ENCODE measurements at regions not wholly inside any gene's neighbourhood (a gene's known extent, or its start where the extent isn't known, plus 50 kb on each side); places are given as distances from the start of the nearest gene placed in this dataset.
"Not testable (repeated sequence)": the region's sequence is repeated elsewhere in the genome, so short reads cannot be mapped to it uniquely, and the experiment has no call there.

- not testable (repeated sequence) for DNase-seq
Observed at GRCh38 chr7:149995369-149996026, 121.7 kb downstream of the ATP6V0E2 start.

GRCh38 chr7:150000780-150001599 lies 127.2 kb downstream of the ATP6V0E2 start:
- DNase-seq, result not testable (repeated sequence)

DNA sequence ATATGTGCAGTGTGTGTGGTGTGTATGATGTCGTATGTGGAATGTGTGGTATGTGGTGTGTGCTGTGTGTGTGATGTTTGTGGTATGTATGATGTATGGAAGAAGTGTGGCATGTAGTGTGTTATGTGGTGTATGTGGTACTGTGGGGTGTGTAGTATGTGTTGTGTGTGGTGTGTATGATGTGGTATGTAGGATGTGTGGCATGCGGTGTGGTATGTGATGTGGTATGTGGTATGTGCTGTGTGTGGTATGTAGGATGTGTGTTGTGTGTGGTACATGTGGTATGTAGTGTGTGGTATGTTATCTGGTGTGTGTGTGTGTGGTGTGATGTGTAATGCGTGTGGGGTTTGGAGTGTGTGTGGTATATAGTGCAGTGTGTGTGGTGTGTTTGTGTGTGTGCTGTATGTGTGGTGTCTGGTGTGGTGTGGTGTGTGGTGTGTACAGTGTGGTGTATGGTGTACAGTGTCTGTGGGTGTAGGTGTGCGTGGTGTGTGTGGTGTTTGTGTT lies 129.6 kb downstream of the ATP6V0E2 start:
- DNase-seq, result no peak

GRCh38 chr7:150003973-150004372 lies 130.2 kb downstream of the ATP6V0E2 start:
- not testable (repeated sequence) for DNase-seq

DNA sequence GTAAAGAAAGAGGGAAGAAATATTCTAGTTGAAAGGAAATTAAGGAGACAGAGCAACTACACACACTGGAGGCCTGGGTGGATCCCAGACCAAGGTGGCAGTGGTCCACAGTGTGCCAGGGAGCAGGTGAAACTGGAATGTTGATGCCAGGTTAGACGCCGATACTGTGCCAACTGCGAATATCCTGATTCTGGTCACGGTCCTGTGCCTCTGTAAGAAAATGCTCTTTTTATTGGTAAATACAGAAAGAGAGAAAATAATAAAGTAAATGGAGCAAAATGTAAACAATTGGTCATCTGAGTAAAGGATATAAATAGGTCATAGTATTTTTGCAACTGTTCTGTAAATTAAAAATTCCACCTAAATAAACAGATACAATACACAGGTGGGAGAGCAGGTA lies 131.1 kb downstream of the ATP6V0E2 start:
- DNase-seq, result not testable (repeated sequence)

- not testable (repeated sequence) for DNase-seq
Observed at GRCh38 chr7:150009620-150010303, 136.0 kb downstream of the ATP6V0E2 start.

- not testable (repeated sequence) for DNase-seq
Observed at GRCh38 chr7:150016651-150017189, 143.0 kb downstream of the ATP6V0E2 start.

GRCh38 chr7:150020210-150020609 lies 146.4 kb downstream of the ATP6V0E2 start:
- DNase-seq, result not testable (repeated sequence)

DNA sequence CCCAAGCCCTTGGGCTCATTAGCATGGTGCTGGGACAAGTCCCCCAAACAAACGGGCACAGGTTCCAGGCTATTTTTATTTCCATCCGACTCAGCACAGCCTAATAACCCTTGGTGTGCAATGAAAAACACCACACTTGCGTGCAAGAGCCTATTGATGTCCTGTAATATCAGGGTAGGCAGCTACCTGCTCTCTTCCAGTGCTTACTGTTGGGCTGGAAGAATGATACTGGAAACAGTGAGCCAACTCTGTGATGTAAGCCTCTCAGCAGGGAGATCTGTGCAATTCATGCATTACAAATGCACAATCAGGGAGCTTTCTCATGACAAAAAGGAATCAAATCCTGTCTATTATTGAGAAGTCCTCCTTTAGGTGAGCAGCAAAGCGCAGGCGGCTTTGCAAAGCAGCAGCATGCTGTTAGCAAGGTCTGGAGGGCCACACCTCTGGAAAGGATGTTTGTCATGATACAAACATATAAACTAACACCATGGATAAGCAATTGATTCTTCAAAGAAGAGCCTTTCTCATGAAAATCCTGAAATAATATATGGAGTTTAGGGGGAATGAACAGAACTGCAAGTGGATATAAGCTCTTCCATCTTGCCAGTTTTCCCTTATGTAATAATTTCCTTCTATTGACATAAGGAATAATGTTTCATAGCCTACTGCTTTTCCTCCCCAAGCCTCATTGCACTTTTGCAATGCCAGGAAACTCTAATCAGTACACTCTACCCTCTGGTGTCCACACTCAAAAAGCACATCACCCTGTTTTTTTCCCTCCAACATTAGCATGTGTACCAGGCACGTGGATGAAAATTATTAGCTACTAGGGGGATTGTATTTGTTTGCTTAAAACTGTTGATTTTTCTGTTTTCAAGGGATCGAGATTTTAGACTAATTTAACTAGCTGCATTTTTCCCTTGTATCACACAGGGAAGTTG lies 151.1 kb downstream of the ATP6V0E2 start:
- DNase-seq, result not testable (repeated sequence)

GRCh38 chr7:150025802-150026201 lies 152.0 kb downstream of the ATP6V0E2 start:
- not testable (repeated sequence) for DNase-seq

DNA sequence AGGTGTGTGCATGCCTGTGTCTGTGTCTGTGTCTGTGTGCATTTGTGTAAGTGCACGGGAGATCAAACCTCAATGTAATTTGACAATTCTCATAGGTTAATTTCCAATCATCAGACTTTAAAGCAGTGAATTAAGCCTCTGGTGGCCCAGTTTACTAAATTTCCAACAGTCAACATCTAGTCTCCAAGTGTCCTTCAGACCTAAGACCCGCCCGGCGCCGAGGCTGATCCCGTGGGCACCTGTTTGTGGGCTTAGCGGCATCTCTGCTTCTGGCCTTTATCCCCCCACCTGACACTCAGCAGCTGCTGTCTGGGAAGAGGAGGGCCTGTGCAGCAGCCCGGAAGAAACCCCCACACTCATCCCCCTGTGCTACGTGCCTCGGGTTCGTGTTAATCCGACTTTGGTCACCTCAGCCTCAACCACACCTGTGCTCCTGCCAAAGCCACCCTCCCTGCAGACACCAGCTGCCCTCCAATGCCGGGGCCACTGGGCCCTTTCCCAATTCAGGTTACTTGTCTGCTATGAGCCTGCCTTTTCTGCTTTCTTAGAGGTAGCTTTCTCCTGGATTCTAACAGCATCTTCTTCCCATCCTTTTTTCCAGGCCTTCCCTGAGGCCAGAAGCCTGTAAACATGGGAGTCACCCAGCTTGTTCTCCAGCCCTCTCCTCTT lies 154.7 kb downstream of the ATP6V0E2 start:
- not testable (repeated sequence) for DNase-seq

DNA sequence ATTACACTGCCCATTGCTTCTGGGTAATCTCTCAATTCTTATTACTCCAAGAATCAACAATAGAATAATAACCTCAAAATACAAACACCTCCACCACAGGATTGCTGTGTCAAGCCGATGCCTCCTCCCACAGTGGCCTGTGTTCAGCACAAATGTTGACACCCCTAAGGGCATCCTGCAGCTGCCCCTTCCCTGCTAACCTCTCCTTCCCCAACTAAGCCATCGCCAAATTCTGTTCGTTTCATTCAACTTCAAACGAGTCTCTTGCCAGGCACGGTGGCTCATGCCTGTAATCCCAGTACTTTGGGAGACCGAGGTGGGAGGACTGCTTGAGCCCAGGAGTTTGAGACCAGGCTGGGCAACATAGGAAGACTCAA lies 155.2 kb downstream of the ATP6V0E2 start:
- DNase-seq, result not testable (repeated sequence)

DNA sequence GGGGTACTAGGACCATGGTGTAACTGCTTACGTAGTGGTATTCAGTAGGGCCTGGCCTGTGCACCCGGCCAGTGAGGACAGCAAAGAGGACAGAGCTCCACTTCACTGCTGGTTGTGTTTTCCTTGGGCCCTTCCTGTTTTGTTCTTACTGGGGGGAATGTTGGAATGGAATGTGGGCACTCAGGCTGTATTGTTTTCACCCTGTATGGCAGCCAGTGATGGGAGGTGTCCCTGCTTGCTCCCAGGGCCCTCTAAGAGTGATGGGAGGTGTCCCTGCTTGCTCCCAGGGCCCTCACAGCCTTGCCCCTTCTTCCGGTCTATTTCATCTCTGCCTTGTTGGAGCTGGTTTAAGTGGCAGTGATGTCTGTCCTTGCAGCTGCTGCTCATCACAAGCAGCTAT lies 158.0 kb downstream of the ATP6V0E2 start:
- not testable (repeated sequence) for DNase-seq

DNA sequence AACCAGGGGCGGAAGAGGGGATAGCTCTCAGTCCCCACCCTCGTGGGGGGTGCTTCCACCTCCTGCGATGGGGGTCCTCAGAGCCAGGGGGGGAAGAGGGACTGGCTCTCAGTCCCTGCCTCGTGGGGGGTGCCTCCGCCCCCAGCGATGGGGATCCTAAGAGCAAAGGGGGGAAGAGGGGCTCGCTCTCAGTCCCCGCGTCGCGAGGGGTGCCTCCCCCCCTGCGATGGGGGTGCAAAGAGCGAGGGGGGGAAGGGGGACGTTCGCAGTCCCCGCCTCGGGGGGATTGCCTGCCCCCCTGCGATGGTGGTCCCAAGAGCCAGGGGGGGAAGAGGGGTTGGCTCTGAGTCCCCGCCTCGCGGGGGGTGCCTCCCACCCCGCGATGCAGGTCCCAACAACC lies 159.9 kb downstream of the ATP6V0E2 start:
- not testable (repeated sequence) for DNase-seq

GRCh38 chr7:150035769-150036168 lies 162.0 kb downstream of the ATP6V0E2 start:
- DNase-seq, result not testable (repeated sequence)

DNA sequence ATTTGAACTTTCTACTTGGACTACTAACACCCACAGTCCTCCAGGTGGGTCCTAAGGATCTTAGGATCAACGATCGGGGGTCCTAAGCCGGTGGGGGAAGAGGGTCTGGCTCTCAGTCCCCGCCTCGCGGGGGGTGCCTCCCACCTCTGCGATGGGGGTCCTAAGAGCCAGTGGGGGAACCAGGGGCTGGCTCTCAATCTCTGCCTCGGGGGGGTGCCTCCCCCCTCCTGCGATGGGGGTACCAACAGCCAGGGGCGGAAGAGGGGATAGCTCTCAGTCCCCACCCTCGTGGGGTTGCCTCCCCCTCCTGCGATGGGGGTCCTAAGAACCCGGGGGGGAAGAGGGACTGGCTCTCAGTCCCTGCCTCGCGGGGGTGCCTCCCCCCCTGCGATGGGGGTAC lies 165.3 kb downstream of the ATP6V0E2 start:
- not testable (repeated sequence) for DNase-seq

DNA sequence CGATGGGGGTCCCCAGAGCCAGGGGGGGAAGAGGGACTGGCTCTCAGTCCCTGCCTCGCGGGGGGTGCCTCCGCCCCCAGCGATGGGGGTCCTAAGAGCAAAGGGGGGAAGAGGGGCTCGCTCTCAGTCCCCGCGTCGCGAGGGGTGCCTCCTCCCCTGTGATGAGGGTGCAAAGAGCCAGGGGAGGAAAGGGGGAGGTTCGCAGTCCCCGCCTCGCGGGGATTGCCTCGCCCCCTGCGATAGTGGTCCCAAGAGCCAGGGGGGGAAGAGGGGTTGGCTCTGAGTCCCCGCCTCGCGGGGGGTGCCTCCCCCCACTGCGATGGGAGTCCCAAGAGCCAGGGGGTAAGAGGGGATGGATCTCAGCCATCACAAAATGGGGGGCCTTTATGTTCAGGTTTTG lies 168.5 kb downstream of the ATP6V0E2 start:
- DNase-seq, result not testable (repeated sequence)

- DNase-seq, result not testable (repeated sequence)
Observed at GRCh38 chr7:150044771-150045170, 171.0 kb downstream of the ATP6V0E2 start.

DNA sequence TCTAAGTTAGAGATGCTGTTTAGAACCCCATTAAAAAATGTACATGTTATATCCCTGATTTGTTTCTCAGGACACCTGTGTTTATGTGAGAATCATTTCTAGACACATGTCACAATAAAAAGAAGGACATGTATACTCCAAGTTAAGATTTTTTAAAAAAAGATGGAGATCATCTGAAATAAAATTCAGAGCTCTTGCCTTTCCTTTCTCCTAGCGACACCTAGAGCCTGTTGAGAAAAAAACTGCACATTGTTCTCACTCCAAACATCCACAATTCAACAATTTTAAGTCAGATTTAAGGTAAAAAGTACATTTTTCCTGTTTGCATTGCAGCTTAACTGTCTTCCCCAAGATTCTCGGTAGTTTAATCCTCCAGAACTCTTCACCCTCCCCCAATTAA lies 171.8 kb downstream of the ATP6V0E2 start:
- DNase-seq, result not testable (repeated sequence)

- DNase-seq, result not testable (repeated sequence)
Observed at GRCh38 chr7:150046290-150047194, 172.8 kb downstream of the ATP6V0E2 start.
